HL-60/S4 (cell line): ENCODE measurements at regions not wholly inside any gene's neighbourhood (a gene's known extent, or its start where the extent isn't known, plus 50 kb on each side); places are given as distances from the start of the nearest gene placed in this dataset.

Experiments used
- in situ Hi-C: fragments of 300-500 bp; cut with MboI; formaldehyde crosslinking; loops from 2 replicates; pipeline ENCODE4 v1.14.3; 2022; ENCODE audit warnings: low sequenced_read_pairs

DNA sequence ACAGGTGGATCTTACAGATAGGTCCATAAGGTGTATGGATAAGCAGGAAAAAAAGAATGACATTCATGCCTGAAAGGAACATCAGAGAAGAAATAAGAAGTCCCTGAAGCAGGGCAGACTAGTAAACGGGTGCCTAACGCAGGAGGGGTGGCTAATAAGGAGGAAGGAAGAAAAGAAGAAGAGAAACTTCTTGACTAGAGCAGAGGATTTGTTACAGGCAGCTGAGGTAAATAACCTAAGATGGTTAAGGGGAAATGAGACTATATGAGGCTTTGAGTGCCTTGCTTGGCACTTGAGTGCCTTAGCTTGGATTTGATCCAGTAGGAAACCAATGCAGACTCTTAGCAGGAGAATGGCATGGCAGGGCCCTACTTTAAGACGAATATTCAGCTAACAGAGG lies 313.5 kb upstream of the PDE4D start:
- in situ Hi-C loops: no loop called here

DNA sequence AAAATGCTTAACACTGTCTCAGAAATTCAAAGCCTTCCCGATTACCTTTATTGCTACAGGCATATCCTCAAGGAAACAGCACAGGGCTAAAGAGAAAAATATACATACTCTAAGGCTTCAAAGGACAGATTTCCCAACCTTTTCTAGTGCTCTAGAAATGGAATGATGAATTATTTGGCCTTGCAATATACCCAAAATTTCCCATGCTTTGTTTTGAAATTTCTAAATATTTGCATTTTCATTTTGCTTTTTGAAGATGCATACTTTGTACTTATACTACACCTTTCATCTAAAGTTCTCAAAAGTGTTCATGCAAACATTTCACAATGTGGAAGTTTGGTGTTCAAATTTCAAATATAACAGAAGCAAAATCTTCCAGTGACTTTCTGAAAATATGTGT lies 312.7 kb upstream of the PDE4D start:
- in situ Hi-C loops: no loop called here

DNA sequence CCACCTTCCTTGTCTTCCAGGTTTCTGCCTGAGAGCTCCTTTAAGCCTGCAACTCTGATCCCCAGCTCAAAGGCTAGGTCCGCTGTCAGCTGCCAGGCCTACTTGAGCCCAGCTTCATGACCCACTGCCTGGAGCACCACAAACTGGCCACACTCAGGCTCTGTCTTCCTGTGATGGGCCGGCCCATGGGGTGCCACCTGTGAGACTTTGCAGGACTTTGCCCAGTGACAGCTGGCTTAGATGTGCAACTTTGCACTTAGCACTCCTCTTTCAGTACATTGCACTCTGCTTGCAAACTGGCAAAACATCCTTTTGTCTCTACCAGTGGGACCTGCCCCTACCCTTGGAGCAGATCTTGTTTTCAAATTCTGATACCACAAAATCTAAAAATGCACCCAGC lies 311.5 kb upstream of the PDE4D start:
- in situ Hi-C loops: no loop called here

DNA sequence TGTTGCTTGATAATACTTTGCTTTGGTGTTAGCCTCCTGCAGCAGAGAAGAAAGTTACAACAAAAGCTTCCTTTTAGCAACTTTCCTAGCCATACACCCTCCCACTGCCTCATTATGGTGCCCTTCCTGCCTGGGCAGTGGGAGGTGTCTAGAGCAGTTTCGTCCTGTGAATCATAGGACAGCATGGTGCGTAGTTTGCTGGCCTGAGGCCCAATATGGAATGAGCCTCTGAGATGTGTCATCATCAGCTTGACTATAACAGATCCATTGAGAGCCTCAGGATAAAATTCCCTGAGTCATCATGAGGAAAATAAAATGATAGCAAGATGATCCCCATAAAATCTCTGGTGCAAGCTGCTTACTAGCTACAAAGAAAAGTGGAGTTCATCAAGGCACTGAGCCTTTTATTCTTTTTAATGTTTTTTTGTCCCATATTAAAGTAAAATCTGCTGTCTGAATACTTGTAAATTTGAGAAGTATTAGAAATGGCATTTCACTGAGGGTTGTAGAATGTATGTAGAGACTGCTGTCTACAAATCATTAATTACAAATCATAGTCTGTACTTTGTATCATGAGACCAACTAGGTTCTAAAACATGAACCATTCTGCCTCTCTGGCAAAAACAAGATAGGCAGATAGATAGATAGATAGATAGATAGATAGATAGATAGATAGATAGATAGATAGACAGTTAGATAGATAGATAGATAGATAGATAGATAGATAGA lies 303.0 kb upstream of the PDE4D start:
- in situ Hi-C loops: no loop called here

DNA sequence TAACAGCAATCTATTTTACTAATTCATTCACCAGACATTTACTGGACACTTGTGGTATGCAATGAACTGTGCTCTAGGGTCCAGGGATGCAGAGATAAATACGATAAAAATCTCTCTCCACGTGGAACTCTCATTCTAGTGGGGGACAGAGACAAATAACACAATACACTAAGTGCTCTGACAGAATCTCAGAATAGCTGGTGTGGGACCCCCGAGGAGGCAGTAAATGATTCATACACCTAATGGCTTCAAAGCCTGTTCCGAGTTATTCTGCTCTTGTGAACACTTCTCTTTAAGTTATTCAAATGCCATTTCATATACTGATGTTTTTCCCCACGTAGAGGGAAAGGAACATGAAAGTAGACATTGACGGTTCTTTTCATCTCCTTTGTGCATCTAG lies 302.0 kb upstream of the PDE4D start:
- in situ Hi-C loops: no loop called here

DNA sequence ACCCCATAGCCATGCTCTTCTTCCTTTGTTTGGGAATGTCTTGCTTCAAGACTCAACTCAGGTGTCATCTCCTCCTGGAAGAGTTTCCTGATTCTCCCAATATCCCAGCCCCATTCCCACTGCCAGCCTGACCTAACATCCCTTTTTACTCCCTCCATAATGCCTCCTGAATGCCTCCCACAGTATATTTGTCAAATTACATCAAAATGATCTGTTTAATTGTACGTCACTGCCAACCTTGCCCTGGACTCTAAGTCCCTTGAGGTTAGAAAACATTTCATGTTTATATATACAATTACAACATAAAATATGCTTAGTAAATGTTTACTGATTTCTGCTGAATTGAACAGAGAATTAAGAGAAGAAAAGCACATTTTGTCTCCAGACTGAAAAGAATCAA lies 301.6 kb upstream of the PDE4D start:
- in situ Hi-C loops: no loop called here

DNA sequence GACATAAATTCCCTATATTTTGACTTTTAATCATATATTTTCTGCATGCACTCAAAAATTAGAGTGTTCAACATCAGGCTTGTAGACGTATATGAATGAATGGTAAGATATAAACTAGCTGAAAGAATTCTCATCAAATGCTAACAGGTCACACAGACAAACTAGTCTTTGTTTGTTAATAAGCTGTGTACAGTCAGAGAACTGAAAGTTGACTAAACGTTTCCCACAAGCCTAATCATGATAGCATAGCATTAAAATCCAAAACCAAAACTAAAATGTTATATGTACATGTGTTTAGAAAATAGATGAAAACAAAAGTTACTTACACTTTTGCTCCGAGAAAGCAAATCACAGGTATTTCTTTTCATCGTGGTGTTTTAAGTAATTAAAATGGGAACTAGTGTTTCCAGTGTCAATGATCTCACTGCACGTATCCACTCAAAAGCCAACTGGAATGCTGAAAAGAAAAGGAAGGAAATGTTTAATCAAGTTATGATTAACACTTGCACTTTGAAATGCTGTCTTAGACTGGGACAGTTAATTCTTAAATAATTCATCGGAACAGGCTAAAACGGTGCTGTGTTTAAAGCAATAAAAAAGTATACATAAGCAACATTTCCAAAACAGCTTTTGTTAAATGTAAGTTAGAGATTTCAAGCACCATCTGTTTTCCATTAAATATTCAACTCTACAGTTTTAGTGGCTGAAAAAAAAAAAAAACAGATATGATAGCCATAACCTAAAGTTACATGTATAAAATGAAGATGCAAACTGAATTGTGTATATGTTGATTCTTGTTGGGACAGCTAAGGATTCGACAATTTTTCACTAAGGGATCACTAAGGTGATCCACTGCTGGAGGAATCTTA lies 291.9 kb upstream of the PDE4D start:
- in situ Hi-C loops: no loop called here

DNA sequence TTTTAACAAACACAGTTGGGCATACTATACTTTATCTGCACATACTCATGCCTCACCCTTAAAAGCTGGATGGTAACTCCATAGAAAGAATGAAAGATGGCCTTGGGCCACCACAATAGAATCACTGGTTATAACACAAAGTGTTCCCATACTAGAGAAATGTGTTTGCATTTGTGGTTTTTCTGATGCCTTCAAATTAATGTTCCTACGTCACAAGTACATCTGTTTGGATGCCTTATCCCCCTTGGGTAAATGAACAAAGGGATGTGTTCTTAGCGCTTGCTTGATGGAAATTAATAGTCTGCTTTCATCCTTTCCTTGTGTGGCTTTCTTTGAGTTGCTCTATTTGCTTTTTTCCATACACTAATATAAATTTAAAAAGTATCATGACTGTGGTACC lies 291.1 kb upstream of the PDE4D start:
- in situ Hi-C loops: no loop called here

DNA sequence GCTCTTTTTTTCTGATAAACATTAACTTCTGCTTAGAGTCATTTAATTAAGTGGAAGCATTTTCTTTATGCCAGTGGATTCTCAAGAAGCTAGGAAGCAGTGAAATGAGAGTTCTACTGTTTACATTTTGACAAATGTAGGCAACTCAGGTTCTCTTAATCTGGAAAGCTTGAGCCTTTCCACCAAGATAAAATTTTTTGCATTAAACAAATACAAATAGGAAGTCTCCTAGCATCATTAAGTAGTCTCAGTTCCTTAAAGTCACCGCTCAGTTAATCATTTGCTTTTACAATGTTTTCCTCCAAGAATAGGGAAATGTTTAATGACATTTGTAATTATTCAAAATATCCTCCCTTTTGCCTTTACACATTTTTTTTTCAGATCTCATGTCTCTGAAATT lies 290.4 kb upstream of the PDE4D start:
- in situ Hi-C loops: no loop called here

DNA sequence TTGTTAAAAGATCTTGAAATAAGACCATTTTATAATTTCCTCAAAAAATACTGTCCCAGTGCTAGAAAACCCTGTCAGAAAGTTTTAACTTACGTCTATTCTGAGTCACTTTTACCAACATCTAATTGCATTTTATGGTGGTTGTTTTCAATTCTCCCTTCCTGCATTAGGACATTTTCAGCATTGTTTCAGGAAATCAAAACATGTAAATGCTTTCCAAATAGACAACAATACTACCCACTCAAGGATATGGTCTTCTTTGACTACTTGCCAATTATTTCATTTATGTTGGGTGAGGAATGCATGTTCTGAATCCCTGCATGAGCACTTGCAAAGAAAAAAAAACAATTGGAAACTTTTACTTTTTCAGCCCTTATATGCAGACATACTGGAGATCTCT lies 284.6 kb upstream of the PDE4D start:
- in situ Hi-C loops: no loop called here

DNA sequence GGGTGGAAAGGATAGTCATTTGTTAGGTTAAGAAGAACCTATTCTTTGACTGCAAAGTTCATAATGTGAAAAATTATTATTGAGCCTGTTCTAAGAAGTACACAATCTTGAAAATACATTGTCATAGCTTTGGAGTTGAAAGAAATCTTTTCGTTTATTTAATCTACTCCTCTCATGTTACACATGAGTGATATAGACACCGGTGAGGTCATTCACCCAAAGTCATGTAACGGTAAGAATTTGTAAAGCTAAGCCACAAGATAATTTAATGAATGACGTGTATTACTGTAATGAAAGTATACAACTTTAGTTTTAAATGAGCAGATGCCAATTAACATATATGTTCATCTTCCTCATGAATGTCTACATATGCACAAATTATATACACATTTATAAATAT lies 284.1 kb upstream of the PDE4D start:
- in situ Hi-C loops: no loop called here

DNA sequence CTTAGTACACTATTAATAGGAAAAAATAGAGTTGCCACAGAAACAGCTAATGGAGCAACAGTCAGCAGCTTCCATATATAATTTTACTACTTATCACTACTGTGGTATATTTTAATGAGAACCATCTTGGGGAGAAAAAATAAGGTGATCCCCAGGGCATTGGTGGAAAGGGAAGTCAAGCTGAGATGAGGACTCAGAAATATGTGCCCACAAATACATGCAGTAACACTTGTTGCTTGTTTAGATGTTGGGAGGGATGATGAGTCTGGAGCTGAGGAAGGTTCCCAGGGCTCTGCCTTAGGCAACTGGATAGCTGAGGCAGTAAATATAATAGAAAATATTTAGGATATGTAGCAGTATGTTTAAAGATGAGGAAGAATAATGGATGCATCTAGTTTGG lies 280.1 kb upstream of the PDE4D start:
- in situ Hi-C loops: no loop called here

DNA sequence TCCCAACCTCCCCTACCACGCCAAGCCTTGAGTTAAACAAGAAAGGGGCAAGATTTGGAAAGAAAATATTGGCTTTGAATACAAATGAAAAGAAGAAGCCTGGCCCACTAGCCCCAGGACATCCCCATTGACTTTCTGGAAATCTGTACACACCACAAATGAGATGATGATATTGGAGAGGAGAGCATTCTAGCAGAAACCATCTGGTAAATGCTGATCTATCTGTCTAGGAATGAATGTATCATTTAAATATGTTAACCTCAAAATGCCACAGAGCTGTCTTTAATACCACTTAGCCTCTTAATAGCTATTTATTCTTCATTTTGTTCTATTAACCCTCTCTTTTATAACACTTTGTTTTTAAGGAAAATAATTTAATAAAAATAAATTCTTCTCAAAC lies 270.2 kb upstream of the PDE4D start:
- in situ Hi-C loops: no loop called here

DNA sequence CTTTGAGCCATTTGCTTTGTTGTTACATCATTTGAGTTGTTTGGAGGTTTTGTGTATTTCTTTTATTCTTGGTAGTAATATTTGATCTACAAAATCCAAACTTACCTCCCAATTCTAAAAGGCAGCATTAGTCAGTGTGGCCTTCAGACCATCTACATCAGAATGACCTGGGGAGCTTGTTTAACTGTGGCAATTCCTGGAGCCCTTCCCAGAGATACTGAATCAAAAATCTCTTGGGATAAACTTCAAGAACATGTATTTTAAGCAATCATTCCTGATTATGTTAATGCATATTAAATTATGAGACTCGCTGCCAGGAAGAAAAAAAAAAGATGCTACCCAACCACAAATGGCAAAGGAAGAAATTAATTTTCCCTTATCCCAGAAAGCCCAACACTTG lies 268.9 kb upstream of the PDE4D start:
- in situ Hi-C loops: no loop called here

DNA sequence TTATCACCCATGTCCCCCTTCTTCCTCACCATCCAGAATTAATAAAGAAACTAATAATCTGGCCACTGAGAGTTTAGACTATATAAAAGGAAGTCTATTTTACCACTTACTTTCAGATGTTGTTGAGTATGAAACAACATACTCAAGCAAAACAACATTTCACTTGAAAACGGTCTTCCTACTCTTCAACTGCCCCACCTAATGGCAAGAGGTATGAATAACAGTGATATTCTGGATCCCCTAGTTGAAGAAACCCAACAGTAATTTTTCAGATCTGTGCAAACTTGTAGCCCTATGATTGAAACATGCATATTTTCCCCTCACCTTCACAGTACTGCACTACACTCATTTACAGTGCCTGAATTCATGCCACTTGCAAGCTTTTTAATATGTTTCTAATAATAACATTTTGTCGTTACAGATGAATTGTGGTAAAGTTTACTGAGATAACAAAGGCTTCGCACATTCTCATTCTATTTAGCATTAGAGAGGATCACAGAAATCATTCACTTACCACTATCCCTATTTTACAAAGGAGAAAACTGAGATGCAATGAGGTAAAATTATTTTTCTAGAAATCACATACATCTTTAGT lies 267.9 kb upstream of the PDE4D start:
- in situ Hi-C loops: no loop called here

DNA sequence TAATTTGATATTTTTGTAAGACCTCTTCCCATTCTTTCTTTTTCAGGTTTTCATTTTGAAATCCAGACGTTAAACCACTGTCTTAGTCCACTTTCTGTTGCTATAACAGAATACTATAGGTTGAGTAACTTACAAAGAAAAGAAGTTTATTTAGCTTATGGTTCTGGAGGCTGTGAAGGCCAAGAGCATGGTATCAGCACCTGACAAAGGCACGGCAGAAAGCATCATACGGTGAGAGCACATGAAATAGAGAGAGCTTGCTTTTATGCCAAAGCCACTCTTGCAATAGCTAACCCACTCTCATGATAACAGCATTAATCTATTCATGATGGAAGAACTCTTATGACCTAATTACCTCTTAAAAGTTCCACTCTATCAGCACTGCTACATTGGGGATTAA lies 255.6 kb upstream of the PDE4D start:
- in situ Hi-C loops: no loop called here

DNA sequence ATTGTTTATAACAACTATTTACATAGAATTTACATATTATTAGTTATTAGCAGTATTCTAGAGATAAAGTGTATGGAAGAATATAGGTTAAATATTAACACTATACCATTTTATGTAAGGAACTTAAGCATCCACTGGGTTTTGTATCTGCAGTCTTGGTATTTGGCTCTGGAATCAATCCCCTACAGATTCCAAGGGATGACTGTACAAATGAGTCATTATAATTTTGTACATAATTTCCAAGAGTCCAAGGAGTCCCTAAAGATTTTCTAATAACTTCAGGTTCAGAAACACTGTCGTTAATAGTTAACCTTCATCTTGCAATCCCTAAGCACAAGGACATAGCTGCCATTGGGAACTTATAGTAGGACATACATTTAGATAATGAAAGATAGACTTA lies 254.8 kb upstream of the PDE4D start:
- in situ Hi-C loops: no loop called here

DNA sequence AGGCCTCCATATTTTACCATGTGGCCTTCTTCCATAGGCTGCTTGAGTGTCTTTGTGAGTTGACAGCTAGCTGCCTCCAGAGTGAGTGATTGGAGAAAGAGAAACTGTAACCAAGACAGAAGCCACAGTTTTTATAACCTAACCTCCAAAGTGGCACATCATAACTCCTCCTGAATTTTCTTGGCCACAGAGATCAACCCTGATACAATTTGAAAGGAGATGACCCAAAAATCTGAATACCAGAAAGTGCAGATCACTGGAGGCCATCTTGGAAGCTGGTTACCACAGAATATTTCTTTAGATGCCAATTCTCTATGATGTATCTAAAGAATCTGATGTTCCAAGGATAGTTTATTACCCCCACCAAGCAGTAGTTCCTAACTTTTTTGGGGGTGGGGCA lies 254.3 kb upstream of the PDE4D start:
- in situ Hi-C loops: no loop called here

DNA sequence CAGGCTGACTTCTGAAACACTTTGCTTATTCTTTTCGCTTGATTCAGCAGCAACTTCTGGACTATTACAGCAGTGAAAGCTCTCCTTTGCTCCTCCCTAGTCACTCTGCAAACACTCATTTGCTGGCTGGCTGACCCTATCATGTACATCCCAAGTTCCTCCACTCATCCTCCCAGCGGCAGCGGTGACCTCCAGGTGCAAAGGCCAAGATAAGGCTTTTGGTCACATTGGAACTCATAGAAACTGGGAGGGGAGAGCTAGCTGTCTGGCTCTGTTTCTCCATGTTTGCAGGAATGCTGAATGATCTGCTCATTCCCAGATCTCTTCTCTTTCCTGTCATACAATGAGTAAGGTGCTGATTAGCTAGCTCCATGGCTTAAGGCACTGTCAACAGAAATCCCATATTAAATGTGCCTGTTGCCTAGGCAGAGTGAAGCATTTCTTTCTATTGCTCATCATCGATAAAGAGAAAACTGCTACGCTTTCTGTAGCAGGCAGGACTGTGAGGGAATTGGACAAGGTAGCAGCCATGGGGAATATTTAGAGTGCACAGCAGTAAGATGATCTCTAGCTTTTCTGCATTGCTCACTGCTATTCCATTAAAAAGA lies 250.5 kb upstream of the PDE4D start:
- in situ Hi-C loops: no loop called here

DNA sequence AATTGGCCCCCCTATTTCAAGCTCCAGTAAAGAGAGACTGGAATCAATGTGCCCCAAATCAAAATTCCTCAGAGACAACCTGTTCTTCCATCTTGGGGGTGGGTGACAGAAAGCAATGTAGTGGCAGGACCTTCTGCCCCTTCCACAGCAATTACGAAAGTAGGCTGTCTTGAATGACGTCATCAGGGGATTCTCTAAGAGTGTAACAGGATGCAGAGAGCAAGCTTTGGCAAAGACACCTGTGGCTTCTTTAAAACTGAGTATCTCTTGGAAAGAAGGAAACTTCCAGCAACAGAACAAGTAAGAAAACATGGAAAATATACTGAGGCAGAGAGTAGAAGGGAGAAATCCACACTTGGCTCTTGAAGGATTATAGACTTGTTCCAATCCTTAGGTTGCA lies 247.6 kb upstream of the PDE4D start:
- in situ Hi-C loops: no loop called here

DNA sequence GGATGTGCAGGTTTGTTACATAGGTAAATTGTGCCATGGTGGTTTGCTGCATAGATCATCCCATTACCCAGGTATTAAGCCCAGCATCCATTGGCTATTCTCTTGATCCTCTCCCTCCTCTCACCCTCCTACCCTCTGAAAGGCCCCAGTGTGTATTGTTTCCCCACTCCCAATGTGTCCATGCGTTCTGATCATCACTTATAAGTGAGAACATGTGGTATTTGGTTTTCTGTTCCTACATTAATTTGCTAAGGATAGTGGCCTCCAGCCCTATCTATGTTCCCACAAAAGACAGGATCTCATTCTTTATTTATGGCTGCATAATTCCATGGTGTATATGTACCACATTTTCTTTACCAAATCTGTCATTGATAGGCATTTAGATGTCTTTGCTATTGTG lies 243.3 kb upstream of the PDE4D start:
- in situ Hi-C loops: no loop called here

DNA sequence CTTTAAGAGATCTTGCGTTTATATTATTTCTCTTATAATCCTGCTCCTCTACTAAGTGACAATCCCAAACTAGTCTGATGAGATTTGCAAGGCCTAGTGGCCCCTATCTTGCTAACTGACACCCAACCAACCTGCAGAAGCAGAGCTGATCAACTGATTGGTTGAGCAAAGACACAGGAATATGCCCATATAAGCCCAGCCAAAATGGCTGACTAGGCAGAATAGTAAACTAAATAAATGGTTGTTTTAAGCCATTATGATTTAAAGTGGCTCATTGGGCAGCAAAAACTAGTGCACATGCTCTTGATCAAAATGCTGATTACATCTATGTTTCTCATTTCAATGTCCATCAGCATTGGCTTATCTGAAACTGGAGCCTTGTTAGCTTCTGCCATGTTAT lies 238.0 kb upstream of the PDE4D start:
- in situ Hi-C loops: no loop called here
